NCI-H748 (cell line): ENCODE measurements at regions not wholly inside any gene's neighbourhood (a gene's known extent, or its start where the extent isn't known, plus 50 kb on each side); places are given as distances from the start of the nearest gene placed in this dataset.

Experiments
- DNase-seq: peaks from one replicate; lab custom pipeline; 2025; ENCODE audit not compliant: unreplicated experiment; lab: John Stamatoyannopoulos, UW

DNA sequence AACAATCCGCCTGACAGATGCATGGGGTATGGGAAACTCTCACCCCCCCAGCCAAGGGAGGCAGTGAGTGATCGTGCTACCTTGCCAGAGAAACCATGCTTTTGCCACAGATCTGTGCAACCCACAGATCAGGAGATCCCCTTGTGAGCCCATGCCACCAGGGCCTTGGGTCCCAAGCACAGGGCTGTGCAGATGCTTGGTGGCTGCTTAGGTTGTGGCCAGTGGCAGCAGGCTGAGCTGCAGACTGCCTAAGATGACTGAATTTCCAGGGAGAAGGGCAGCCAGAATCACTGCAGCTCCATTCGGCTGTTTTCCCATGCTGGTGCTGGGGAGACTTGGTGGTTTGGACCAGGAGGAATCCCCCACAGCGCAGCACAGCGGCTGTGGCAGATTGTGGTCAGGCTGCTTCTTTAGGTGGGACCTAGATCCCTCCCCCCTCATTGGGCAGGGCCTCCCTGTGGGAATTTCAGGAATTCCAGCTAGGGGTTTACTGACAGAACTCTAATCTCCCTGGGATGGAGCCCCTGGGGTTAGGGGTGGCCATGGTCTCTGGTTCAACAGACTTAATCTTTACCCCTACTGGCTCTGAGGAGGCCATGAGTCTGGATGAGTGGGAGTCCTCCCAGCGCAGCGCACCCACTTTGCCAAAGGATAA is 264.6 kb upstream of the DAAM1 start:
- no peak for DNase-seq

DNA sequence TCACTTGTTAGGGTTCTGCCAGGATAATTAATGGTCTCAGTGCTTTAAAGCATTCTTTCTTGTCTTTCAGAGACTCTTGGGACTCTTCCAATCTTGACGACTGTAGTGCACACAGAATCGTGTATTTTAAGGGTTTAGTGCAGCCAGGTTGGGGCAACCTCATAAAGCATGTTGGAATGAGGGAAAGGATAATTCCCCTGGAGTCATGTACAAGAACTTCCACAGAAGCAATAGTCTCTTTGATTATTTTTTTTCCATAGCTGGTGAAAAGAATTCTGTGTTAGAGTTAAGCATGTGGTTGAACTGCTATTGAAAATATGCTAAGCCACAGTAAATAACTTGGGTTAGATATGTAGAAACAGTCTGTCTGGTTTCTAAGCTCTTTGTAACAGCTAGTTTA is 246.8 kb upstream of the DAAM1 start:
- no peak for DNase-seq

DNA sequence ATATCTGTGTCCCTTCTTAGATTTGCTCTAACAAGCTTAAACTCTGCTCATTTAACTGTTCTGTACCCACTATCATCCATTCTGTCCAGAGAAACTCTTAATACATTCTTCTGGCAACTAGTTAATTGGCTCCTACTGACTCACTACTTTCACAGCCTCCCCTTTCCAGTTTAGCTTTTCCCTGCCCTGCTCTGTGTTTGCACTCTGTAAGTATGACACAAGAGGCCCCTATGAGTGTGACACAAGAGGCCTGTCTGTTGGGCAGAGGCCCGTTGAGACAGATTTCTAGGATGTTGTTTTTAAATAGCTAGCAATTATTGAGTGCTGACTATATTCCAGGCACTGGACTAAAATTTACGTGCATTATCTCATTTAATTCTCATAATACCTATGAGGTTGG is 246.0 kb upstream of the DAAM1 start:
- no peak for DNase-seq

DNA sequence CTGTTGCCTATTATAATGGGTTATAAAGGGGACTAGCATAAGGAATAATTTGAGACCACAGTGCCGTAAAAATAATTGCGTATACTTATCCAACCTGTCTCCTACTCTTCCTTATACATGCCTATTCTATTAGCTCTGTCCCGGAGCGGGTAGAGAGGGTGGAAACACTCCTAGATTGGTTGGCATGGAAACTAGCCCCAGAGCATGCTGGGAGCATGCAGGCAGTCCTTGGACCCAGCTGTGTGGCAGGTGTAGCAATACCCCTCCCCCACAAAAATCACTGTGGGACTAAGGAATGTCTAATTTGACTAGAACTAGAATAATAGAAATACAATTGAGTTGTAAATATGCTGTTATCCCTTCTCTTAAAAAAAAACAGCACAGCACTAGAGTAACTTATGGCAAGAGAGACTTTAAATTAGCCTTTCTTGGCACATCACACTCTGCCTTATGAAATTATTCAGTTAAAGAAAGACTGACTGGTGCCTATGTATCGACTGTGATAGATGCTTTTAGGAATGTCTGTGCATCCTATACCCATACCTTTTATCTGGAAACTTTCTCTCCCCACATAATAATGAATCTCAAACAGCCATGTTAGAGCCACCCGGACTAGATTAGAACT is 244.0 kb upstream of the DAAM1 start:
- DNase-seq: peak; percentile 98

DNA sequence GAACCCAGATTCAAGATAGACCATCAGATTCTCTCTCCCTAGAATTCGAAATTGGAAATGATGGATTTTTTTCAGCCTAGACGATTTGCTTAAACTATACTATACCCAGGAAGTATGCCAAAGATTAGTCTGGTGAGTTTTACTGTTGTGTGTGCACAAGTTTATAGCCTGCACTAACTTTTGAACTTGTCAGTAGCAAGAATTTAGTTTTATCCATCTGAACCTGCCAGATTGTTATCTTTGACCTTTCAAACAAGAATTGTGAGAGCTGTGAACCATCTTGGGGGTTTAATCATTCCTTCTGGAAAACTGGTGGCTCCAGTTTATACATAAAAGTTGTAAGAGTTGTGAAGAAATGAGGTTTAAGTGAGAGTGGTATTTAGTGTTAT is 243.5 kb upstream of the DAAM1 start:
- no peak for DNase-seq

DNA sequence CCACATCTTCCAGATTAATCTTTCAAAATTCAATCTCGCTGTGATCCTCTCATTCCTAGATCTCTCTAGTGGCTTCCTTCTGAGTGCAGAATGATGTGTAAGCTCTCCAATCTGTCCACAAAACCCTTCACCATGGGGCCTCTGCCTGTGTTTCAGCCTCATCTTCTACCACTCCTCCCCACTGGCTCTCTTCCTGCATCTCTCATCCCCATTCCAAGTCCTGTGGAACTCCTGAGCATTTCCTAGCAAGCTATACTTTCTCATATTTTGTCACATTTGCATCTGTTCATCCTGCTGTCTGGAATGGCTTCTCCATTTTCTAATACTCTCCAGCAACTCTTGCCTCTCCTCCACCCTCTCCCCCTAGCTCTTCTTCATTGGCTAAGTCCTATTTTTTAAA is 242.0 kb upstream of the DAAM1 start:
- no peak for DNase-seq

DNA sequence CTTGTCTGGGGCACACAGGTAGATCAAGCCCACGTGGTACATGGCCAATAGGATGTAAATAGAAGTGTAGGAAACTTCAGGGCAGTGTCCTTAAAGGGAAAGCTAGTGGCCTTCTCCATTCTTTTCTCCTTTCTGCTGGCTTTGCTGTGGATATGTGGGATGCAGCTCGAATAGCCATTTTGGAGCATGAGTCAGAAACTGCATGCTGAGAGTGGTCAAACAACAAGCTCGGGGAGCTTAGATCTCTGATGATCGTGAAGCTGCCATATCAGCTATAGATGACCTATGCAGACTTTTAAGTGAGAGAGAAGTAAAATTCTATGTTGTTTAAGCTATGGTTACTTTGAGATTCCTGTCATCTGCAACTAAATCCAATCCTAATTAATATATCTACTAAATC is 241.3 kb upstream of the DAAM1 start:
- DNase-seq: no peak

DNA sequence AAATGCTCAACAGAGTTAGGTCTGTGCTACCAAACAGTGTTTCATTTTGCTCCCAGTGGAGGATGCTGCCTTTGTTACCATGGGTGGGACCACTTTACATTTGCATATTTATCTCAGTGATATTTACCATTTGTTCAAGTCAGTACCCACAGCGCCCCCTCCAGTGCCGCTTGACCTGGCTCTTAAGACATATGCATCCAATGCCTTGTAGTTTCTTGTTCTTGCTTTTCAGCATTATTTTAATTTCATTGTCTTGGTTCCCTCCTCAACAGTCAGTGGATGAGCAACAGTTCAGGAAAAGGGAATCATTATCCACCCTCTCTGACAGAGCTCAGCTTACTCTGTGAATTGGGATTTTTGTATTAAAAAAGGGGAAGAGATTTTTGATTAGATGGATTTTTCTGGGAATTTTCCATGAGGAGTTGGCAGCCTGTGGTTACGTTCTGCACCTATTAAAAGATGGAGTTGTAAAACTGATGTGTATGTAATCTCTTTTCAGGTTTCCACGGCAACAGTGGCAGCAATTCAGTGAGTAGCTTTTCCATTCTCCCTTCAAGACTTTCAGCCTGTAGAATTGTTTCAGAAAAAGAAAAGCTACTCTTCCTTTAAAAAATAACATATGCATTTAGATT is 240.5 kb upstream of the DAAM1 start:
- DNase-seq: peak; percentile 90

DNA sequence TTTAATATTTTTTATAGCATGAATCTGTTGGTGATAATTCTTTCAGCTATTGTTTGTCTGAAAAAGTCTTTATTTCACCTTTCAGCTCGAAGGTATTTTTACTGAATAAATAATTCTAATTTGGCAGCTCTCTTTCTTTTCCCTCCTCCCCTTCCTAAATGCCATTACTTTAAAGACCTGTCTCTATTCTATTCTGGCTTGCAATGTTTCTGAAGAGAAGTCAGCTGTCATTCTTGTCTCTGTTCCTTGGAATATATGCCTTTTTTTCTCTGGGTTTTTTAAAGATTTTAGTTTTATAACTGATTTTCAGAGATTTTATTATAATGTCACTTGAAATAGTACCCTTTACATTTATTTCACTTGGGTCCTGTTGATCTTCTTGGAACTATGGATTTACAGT is 237.9 kb upstream of the DAAM1 start:
- DNase-seq: no peak

DNA sequence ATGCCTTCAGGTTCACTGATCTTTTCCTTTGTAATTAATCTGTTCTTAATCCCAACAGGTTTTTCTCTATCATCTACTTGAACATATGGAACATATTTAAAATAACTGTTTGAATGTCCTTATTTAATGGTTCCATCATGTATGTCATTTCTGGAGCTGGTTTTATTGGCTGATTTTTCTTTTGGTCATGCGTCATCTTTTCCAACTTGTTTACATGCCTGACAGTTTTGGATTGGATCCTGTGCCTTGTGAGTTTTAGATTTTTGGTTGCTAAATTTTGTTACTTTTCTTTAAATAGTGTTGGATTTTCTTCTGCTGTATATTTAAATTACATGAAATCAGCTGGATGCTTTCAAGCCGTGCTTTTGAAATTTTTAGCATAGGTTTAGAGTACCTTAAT is 237.3 kb upstream of the DAAM1 start:
- DNase-seq: no peak

DNA sequence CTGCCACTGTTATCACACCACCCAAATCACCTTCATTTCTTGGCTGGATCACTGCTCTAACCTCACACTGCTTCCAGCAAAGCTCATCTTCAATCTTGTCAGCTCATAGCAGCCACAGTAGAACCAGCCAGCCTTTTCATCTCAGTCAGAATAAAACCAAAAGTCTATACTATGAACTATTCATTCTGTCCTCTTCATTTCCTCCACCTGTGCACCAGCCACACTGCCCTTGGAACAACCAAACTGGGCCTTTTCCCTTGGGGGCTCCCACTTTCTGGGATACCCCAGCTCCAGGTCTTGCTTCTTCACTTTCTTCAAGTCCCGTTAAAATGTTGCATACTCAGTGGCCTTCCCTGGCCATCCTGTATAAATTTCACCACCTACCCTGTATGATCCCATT is 234.4 kb upstream of the DAAM1 start:
- no peak for DNase-seq

DNA sequence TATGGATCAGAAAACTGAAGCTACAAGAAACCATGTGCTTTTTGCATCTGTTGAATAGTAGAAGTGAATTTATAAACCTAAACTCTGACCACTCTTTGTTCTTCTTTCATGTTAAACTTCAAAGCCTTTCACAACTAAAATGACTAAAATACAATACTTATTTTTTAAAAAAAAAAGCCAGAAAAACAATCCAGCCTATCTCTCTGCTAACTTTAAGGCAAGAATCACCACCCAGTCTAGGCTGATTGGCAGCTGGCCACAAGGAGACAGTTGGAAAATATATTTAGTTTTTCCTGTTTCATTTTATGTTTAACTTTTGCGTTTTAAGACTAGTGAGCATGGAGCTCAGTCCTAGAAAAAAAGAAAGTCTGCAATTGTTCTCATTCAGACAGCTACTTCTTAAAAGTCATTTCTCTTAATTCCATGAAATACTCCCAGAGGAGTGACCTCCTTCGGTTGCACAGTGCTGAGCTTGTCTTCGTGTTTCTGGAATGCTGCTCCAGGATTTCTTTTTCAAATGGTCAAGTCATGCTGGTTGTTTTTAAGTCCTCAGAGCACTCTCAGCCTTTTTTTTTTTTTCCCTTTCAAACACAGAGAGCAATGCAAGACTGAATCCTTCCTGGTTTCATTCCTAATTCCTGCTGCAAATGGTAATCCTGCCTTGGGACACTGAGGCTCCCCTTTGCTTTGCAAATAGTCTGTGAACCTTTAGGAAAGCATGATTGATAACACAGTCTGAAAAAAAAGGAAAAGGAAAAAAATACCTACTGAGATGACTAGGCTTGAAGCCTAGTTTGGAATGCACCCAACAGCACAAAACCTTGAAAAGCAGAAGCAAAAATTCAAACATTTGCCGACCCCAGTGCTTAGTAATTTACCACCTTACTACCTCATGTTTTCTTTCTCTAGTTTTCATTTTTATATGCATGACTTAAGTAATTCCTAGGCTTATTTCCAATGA is 233.3 kb upstream of the DAAM1 start:
- no peak for DNase-seq

DNA sequence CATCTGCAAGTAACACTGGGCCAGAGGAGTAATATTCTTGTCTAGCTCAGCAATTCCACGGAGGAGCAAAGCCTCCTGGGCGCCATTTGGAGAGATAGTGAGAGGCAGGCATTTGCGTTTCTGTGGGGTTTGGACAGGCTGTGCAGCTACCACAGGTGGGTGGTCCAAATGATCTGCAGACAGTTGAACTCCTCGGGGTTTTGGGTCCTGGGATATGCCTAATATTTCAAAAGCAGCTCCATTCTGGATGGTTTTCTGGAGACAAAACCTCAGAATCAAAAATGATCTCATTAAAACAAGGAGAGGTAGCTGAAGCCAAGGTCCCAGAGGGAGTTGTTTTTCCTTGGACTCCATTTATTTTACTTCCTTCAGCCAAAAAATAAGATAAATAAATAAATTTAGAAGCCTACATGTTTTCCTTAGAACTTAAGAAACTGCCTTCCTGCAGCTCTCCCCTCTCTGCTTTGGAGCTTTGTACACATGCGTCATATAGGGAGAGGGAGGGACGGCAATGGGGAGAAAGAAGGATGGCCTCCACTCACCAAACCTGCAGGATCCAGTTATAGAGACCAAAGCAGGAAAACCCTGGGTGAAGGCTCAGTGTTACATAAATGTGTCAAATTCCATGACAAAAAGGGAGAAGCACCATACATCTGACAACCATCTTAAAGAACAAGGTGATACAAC is 227.3 kb upstream of the DAAM1 start:
- DNase-seq: no peak

DNA sequence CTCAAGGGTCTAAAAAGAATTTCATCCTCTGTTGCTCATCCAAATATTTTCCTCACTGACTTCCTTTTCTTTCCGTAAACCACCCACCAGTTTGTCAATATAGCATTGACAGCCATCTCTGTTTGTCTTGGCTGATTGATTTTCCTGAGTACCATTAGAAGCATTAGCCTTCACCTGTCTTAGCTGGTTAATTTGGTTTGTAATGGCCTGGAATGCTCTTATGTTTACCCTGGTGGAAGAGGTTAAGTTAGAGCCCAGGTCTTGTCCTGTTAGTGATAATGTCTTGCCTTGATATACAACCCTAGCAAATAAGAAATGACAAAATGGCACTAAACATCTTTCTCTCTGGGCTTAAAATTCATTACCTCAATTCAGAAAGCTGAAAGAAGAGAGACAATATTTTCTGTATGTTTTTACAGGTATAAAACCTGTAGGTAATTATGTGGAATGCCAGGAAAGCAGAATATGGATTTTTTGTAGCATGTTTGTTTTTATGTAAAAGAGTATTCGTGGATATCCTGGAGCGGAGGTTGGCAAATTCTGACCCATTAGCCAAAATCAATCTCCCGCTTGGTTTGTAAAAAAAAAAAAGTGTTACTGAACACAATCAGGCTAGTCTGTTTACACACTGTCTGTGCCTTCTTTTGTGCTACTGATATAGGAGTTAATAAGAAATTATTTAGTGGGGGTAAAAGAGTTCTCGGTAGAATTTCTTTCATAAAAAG is 224.4 kb upstream of the DAAM1 start:
- DNase-seq: peak; percentile 81

DNA sequence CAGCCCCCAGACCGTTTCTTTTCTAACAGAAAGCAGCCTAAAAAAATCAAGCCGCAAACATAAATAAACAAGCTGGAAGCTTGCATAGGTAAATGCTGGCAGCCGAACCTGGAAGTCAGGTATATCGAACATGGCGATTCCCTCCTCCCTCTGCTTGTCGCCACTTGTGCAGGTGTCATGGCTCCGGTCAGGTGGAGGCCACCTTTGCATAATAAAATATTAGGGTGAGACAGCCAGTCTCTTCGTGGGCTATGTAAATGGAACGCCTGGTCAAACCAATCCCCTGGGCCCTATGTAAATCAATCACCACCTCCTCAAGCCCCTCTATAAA is 223.9 kb upstream of the DAAM1 start:
- peak; percentile 31 for DNase-seq

DNA sequence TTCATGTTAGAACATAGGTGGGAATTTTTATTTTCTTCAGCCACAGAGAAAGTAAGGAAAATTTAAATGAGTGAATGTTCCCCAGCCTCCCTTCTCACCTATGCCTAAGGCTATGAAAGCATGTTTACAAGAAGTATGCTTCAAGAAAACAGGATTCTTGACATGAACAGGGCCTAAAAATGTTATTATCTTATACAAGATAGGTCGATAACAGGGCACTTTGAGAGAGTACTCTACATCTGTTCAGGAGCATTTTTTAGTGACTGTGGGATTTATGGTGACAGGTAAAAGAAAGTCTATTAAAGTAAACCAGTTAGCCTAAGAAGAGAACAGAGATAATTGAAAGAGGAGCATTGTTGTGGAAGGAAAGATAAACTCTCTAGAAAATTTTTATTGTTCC is 222.9 kb upstream of the DAAM1 start:
- DNase-seq: no peak

DNA sequence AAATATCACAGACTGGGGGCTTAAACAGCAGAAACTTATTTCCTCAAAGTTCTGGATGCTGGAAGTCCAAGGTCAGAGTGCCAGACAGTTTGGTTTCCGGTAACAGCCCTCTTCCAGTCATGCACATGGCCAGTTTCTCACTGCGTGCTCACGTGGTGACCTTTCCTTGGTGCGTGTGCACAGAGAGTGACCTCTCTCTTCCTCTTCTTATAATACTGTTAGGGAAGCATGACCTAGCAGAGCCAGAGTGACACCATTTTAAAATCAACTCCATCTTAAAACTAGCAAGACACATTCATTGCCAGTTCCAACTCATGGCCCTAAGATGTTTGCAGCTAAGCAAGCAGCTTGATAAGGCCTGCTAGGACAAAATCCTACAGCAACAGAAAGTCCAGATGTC is 221.5 kb upstream of the DAAM1 start:
- no peak for DNase-seq

DNA sequence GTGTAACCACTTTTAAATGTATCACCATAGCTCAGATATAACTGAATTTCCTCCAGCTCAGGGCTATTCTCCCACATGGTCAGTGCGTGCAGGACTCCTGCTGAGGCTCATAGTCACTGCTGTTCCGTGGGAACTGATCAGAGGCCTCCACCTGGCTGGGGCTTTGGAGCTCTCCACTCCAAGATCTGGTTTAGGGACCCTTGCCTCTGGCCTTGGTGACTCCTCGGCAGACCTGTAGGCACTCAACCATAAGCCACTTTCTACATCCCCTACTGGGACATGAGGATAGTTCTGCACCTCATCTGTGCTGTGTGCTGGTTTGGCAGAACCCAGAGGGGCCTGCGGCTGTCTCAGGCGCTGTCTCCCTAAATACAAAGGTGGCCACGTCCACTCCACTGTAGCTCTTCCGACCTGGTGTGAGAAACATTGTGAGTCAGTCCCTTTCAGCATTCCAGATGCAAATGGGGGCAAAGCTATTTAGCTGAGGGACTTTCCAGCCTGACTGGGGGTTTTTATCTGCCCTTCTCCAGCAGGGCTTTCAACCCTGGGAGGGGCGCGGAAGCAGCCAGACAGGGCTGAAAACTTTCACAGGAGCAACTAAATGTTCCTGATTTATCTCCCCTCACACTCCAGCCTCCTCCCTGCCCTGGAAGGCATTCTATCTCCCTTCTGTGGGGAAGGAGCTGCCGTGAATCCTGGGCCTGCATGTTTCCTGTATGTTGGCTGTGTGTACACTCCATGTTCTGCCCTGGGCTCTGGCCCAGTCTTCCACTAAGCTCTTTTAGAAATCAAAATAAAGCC is 218.3 kb upstream of the DAAM1 start:
- DNase-seq: no peak

DNA sequence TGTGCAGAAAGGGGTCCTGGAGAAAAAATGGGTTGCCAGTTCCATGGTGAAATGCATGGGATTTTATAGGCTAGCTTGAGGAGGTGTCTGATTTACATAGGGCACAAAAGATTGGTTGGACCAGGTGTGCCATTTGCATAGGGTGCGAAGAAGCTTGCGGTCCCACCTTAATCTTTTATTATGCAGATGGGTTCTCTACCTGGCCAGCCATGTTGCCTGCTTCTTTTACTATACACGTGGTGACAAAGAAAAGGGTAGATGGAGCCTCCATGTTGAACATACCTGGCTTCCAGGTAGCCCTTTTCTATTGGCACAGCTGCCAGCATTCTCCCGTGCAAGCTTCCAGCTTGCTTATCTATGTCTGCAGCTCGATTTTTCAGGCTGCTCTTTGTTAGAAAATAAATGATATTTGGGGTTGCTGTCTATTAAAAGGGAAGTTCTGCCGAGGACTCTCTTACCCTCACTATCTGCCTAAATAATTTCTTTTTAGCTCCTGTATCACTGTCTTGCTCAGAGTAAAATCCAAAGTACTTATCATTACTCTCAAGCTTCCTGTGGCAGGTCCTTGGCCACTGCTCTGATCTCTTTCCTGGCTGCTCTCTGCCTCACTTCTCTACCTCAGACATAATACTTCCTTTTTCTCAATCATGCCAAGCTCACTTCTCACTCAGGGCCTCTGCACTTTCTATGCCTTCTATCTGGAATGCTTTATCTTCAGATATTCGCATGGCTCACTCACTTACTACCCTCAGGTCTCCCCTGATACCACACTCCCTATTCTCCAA is 216.0 kb upstream of the DAAM1 start:
- no peak for DNase-seq
